Muscle of back (tissue), 3 donors: ENCODE measurements at regions not wholly inside any gene's neighbourhood (a gene's known extent, or its start where the extent isn't known, plus 50 kb on each side); places are given as distances from the start of the nearest gene placed in this dataset.

Experiments
- DNase-seq, 3 donors: peaks; one replicate each; pipeline versions ENCODE4 v3.0.0 to v3.0.0-alpha.2; 2013

- no peak for DNase-seq
Observed at GRCh38 chr16:17591655-17592405, 121.1 kb upstream of the XYLT1 start.

- DNase-seq, result no peak
Observed at GRCh38 chr16:17590711-17591654, 120.2 kb upstream of the XYLT1 start.

- no peak for DNase-seq
Observed at GRCh38 chr16:17589898-17590297, 119.1 kb upstream of the XYLT1 start.

GRCh38 chr16:17585449-17586074 lies 114.8 kb upstream of the XYLT1 start:
- no peak for DNase-seq

GRCh38 chr16:17578981-17579874 lies 108.5 kb upstream of the XYLT1 start:
- DNase-seq, result peak; percentile 75 to 84 (median 79)

- DNase-seq, result peak in 1 of 3 donors; percentile 13
Observed at GRCh38 chr16:17574256-17574655, 103.5 kb upstream of the XYLT1 start.

GRCh38 chr16:17572145-17572544 lies 101.4 kb upstream of the XYLT1 start:
- DNase-seq, result no peak

GRCh38 chr16:17571499-17572093 lies 100.8 kb upstream of the XYLT1 start:
- no peak for DNase-seq

- no peak for DNase-seq
Observed at GRCh38 chr16:17568239-17568638, 97.5 kb upstream of the XYLT1 start.

- DNase-seq, result no peak
Observed at GRCh38 chr16:17567455-17567854, 96.7 kb upstream of the XYLT1 start.

GRCh38 chr16:17566656-17567450 lies 96.1 kb upstream of the XYLT1 start:
- DNase-seq, result no peak

- DNase-seq, result no peak
Observed at GRCh38 chr16:17566075-17566474, 95.3 kb upstream of the XYLT1 start.

GRCh38 chr16:17565605-17566004 lies 94.8 kb upstream of the XYLT1 start:
- no peak for DNase-seq

- DNase-seq, result no peak
Observed at GRCh38 chr16:17564856-17565255, 94.1 kb upstream of the XYLT1 start.

GRCh38 chr16:17563323-17564091 lies 92.7 kb upstream of the XYLT1 start:
- DNase-seq, result no peak

- DNase-seq, result no peak
Observed at GRCh38 chr16:17561056-17561455, 90.3 kb upstream of the XYLT1 start.

GRCh38 chr16:17560548-17560947 lies 89.8 kb upstream of the XYLT1 start:
- no peak for DNase-seq

GRCh38 chr16:17559394-17559793 lies 88.6 kb upstream of the XYLT1 start:
- DNase-seq, result no peak

GRCh38 chr16:17557949-17558348 lies 87.2 kb upstream of the XYLT1 start:
- no peak for DNase-seq
